HepG2 (cell line): ENCODE measurements at regions not wholly inside any gene's neighbourhood (a gene's known extent, or its start where the extent isn't known, plus 50 kb on each side); places are given as distances from the start of the nearest gene placed in this dataset.

ENCODE experiments used
- ATAC-seq: fragments of 200-7000 bp; cut with Tn5 transposase; 3 replicates; pipeline ENCODE4 v1.9.1; 2020; ENCODE audit warnings: mild to moderate bottlenecking, moderate library complexity
- BruUV-seq: library from RNA; stranded (reverse); fragments of 400-500 nt; replicated peaks from 2 replicates; lab custom pipeline; 2021; lab: Mats Ljungman, UMichigan
- CTCF ChIA-PET: fragments of 300-600 bp; formaldehyde crosslinking; extraction: SDS; loops from one replicate; lab custom pipeline; 2021; ENCODE audit warnings: low total read pairs, inconsistent platforms, low intra/inter-chr PET ratio; lab: Yijun Ruan, JAX
- POLR2A ChIA-PET: fragments of 350-600 bp; sonication (Branson Sonifier 250); formaldehyde crosslinking; loops from one replicate; lab custom pipeline; 2020; ENCODE audit warnings: antibody characterized with exemption, inconsistent platforms; lab: Yijun Ruan, JAX
- DNase-seq: peaks from one replicate; pipeline ENCODE4 v3.0.0-alpha.2; 2015; ENCODE audit warnings: low spot score
- FAIRE-seq: peaks from 3 replicates; lab custom pipeline; 2011; peaks lifted over from hg19 to GRCh38; lab: Jason Lieb, UNC
- H2AFZ ChIP-seq: one replicate; pipeline ENCODE4 v1.6.1; 2011; ENCODE audit warnings: low read length, inconsistent platforms
- H3K27ac ChIP-seq: fragments of 300-600 bp; 3 replicates; pipeline ENCODE4 v1.8.0; 2011; ENCODE audit warnings: mixed run types, mild to moderate bottlenecking, mixed read lengths, low read length, inconsistent platforms; ENCODE audit not compliant: insufficient read depth; ENCODE audit errors: extremely low read length
- H3K27me3 ChIP-seq, 2 experiments: fragments of 200-600 bp in 1 of 2; 2 replicates in 1 of 2; 3 replicates in 1 of 2; pipeline versions ENCODE4 v1.6.0 to v1.8.0; 2011; ENCODE audit warnings: low read length in 2 of 2, mild to moderate bottlenecking in 2 of 2, moderate library complexity in 2 of 2, inconsistent platforms in 1 of 2; ENCODE audit not compliant: insufficient read depth in 2 of 2, control insufficient read depth in 1 of 2
- H3K36me3 ChIP-seq, 2 experiments: fragments of 200-600 bp in 1 of 2; replicated peaks in 1 of 2; 2 replicates in 1 of 2; 3 replicates in 1 of 2; pipeline versions ENCODE4 v1.5.1 to v1.8.0; 2011; ENCODE audit warnings: low read length in 2 of 2, inconsistent platforms in 1 of 2; ENCODE audit not compliant: insufficient read depth in 2 of 2, control insufficient read depth in 1 of 2
- H3K4me1 ChIP-seq: 2 replicates; pipeline ENCODE4 v1.5.1; 2012; ENCODE audit warnings: low read length, inconsistent platforms; ENCODE audit not compliant: insufficient read depth
- H3K4me2 ChIP-seq: 2 replicates; pipeline ENCODE4 v1.6.0; 2011; ENCODE audit warnings: low read depth, low read length, inconsistent platforms
- H3K4me3 ChIP-seq, 3 experiments: fragments of 200-600 bp in 1 of 3; sonication (generic), shearing (Covaris generic) in 1 of 3; replicated peaks in 1 of 3; 2 replicates each; pipeline ENCODE4 v1.5.1; 2011 to 2016; ENCODE audit warnings: low read length in 3 of 3, inconsistent platforms in 2 of 3, low read depth in 2 of 3, mild to moderate bottlenecking in 2 of 3, control low read depth in 1 of 3, mixed read lengths in 1 of 3; ENCODE audit not compliant: insufficient read depth in 1 of 3
- H3K79me2 ChIP-seq: one replicate; pipeline ENCODE4 v1.6.1; 2011; ENCODE audit warnings: low read length, inconsistent platforms; ENCODE audit not compliant: insufficient read depth
- H3K9ac ChIP-seq: 2 replicates; pipeline ENCODE4 v1.6.0; 2011; ENCODE audit warnings: mild to moderate bottlenecking, low read depth, low read length, inconsistent platforms; ENCODE audit not compliant: insufficient read depth
- H3K9me3 ChIP-seq: 2 replicates; pipeline ENCODE4 v1.5.1; 2012; ENCODE audit warnings: mild to moderate bottlenecking, low read length
- H4K20me1 ChIP-seq: 2 replicates; pipeline ENCODE4 v1.6.0; 2011; ENCODE audit warnings: inconsistent platforms, mild to moderate bottlenecking, low read length, moderate library complexity; ENCODE audit not compliant: insufficient read depth
- BATF2 ChIP-seq: sonication (generic); formaldehyde crosslinking; IDR thresholded peaks from 2 replicates; pipeline ENCODE4 v1.8.0; 2022; ENCODE audit warnings: mild to moderate bottlenecking, missing genetic modification reagents, moderate library complexity
- CAMTA2 ChIP-seq: sonication (generic); formaldehyde crosslinking; IDR thresholded peaks from 2 replicates; pipeline ENCODE4 v1.4.0; 2020; ENCODE audit warnings: mild to moderate bottlenecking, missing genetic modification reagents, borderline replicate concordance
- DR1 ChIP-seq: sonication (generic); formaldehyde crosslinking; IDR thresholded peaks from 2 replicates; pipeline ENCODE4 v1.8.0; 2021; ENCODE audit warnings: mild to moderate bottlenecking, missing genetic modification reagents, inconsistent platforms
- E2F2 ChIP-seq: sonication (generic); formaldehyde crosslinking; IDR thresholded peaks from 2 replicates; pipeline ENCODE4 v1.4.0; 2020; ENCODE audit warnings: missing genetic modification reagents, borderline replicate concordance
- E2F5 ChIP-seq: sonication (generic); formaldehyde crosslinking; conservative IDR thresholded peaks from 2 replicates; pipeline ENCODE4 v1.4.0; 2020; ENCODE audit warnings: missing genetic modification reagents
- IRF1 ChIP-seq: sonication (generic); formaldehyde crosslinking; IDR thresholded peaks from 2 replicates; pipeline ENCODE4 v1.4.0; 2020; ENCODE audit warnings: low read depth, mild to moderate bottlenecking, missing genetic modification reagents
- MYNN ChIP-seq: sonication (generic); formaldehyde crosslinking; IDR thresholded peaks from 2 replicates; pipeline ENCODE4 v1.4.0; 2020; ENCODE audit warnings: mild to moderate bottlenecking, low read depth, missing genetic modification reagents
- PREB ChIP-seq: sonication (generic); formaldehyde crosslinking; IDR thresholded peaks from 2 replicates; pipeline ENCODE4 v1.4.0; 2020; ENCODE audit warnings: missing genetic modification reagents
- PRPF4 ChIP-seq: fragments of 200-400 bp; formaldehyde crosslinking; IDR thresholded peaks from 2 replicates; pipeline ENCODE4 v1.6.1; 2016; ENCODE audit warnings: low read length, low read depth; ENCODE audit not compliant: poor library complexity, severe bottlenecking
- RARA ChIP-seq: IDR thresholded peaks from 2 replicates; pipeline ENCODE4 v1.6.1; 2016; ENCODE audit warnings: missing genetic modification reagents, missing compliant biosample characterization
- SIX1 ChIP-seq: sonication (generic); formaldehyde crosslinking; IDR thresholded peaks from 2 replicates; pipeline ENCODE4 v1.4.0; 2020; ENCODE audit warnings: missing genetic modification reagents, borderline replicate concordance
- SMYD3 ChIP-seq: sonication (generic); formaldehyde crosslinking; IDR thresholded peaks from 2 replicates; pipeline ENCODE4 v1.8.1; 2023; ENCODE audit warnings: mild to moderate bottlenecking, missing genetic modification reagents
- TBX3 ChIP-seq: fragments of 450-650 bp; IDR thresholded peaks from 2 replicates; pipeline ENCODE4 v1.6.1; 2017; ENCODE audit warnings: antibody characterized with exemption, mild to moderate bottlenecking, inconsistent platforms, borderline replicate concordance
- ZBTB3 ChIP-seq: sonication (generic); formaldehyde crosslinking; IDR thresholded peaks from 2 replicates; pipeline ENCODE4 v1.4.0; 2020; ENCODE audit warnings: low read depth, mild to moderate bottlenecking, moderate library complexity, missing genetic modification reagents, borderline replicate concordance
- ZNF10 ChIP-seq: sonication (generic); formaldehyde crosslinking; IDR thresholded peaks from 2 replicates; pipeline ENCODE4 v1.4.0; 2020; ENCODE audit warnings: mild to moderate bottlenecking, low read depth, missing genetic modification reagents, borderline replicate concordance
- ZNF143 ChIP-seq: sonication (generic); formaldehyde crosslinking; IDR thresholded peaks from 2 replicates; pipeline ENCODE4 v1.4.0; 2020; ENCODE audit warnings: missing genetic modification reagents
- ZNF329 ChIP-seq: sonication (generic); formaldehyde crosslinking; IDR thresholded peaks from 2 replicates; pipeline ENCODE4 v1.9.0; 2021; ENCODE audit warnings: low read depth, mild to moderate bottlenecking, missing genetic modification reagents
- ZNF337 ChIP-seq: sonication (generic); formaldehyde crosslinking; IDR thresholded peaks from 2 replicates; pipeline ENCODE4 v1.5.1; 2020; ENCODE audit warnings: missing genetic modification reagents, low read depth, mild to moderate bottlenecking, borderline replicate concordance
- ZNF615 ChIP-seq: sonication (generic); formaldehyde crosslinking; IDR thresholded peaks from 2 replicates; pipeline ENCODE4 v1.5.0; 2020; ENCODE audit warnings: mild to moderate bottlenecking, missing genetic modification reagents, borderline replicate concordance
- ZNF776 ChIP-seq: sonication (generic); formaldehyde crosslinking; IDR thresholded peaks from 2 replicates; pipeline ENCODE4 v1.4.0; 2020; ENCODE audit warnings: mild to moderate bottlenecking, missing genetic modification reagents
- ZNF839 ChIP-seq: sonication (generic); formaldehyde crosslinking; IDR thresholded peaks from 2 replicates; pipeline ENCODE4 v1.4.0; 2020; ENCODE audit warnings: missing genetic modification reagents, mild to moderate bottlenecking, borderline replicate concordance
- WGBS: methylation state at CpG from one replicate; pipeline ENCODE4 v1.1.6; 2017; ENCODE audit warnings: low lambda C conversion rate; 5-methylcytosine and 5-hydroxymethylcytosine counted together
- in situ Hi-C: cut with HindIII; loops from 2 replicates; pipeline ENCODE4 v1.10.0; 2017; ENCODE audit warnings: low pct_unique_long_range_greater_than_20kb; ENCODE audit not compliant: extremely low pct_ligation_motif_present
- intact Hi-C: fragments of 100-400 bp; cut with micrococcal nuclease; formaldehyde crosslinking; loops from one replicate; pipeline ENCODE4 v1.10.0; 2022; ENCODE audit not compliant: unreplicated experiment

GRCh38 chr10:111289461-111289860 is 212.6 kb downstream of the ADRA2A start (continued):
- TF ChIP-seq PREB (CRISPR knock-in tag) (no peak), E2F5 (CRISPR knock-in tag) (no peak), E2F2 (CRISPR knock-in tag) (no peak), DR1 (CRISPR knock-in tag) (no peak), SMYD3 (CRISPR knock-in tag) (no peak), MYNN (CRISPR knock-in tag) (no peak), ZNF143 (CRISPR knock-in tag) (no peak), ZNF10 (CRISPR knock-in tag) (no peak)

- Histone ChIP-seq H3K27me3 (peaks cover 0 to 2% of the 10 kb centered on the region in 2 experiments; a peak in 1 of 5 replicates), H3K4me3 (no peak overlapping the region), H3K9me3 (no peaks in the 10 kb centered on the region), H3K36me3 (no peaks in the 10 kb centered on the region), H3K27ac (no peak overlapping the region), H3K9ac (no peak overlapping the region), H4K20me1 (no peaks in the 10 kb centered on the region), H3K4me2 (no peak overlapping the region), H3K4me1 (no peaks in the 10 kb centered on the region), H3K79me2 (no peaks in the 10 kb centered on the region), H2AFZ (no peak overlapping the region)
- ChIA-PET POLR2A (no interaction called here), CTCF (no interaction called here)
- TF ChIP-seq ZNF839 (CRISPR knock-in tag) (no peak), ZBTB3 (CRISPR knock-in tag) (no peak), ZNF776 (CRISPR knock-in tag) (no peak), ZNF615 (no peak), BATF2 (CRISPR knock-in tag) (no peak), PRPF4 (no peak), CAMTA2 (CRISPR knock-in tag) (no peak), IRF1 (CRISPR knock-in tag) (no peak), SIX1 (no peak), RARA (CRISPR knock-in tag) (no peak), ZNF329 (CRISPR knock-in tag) (no peak), TBX3 (no peak), ZNF337 (CRISPR knock-in tag) (no peak)
- DNase-seq (no peak), FAIRE-seq (no peak), ATAC-seq (no peak)
- intact Hi-C loops, result no loop called here
- 0% methylated on average over 3 of the region's 3 CpGs for WGBS
- no TSS peak for BruUV-seq
- in situ Hi-C loops, result no loop called here
These were observed 213.8 kb downstream of the ADRA2A start for GRCh38 chr10:111290649-111291048.
